ENCODE measurements at regions not wholly inside any gene's neighbourhood (a gene's known extent, or its start where the extent isn't known, plus 50 kb on each side); places are given as distances from the start of the nearest gene placed in this dataset.

DNA sequence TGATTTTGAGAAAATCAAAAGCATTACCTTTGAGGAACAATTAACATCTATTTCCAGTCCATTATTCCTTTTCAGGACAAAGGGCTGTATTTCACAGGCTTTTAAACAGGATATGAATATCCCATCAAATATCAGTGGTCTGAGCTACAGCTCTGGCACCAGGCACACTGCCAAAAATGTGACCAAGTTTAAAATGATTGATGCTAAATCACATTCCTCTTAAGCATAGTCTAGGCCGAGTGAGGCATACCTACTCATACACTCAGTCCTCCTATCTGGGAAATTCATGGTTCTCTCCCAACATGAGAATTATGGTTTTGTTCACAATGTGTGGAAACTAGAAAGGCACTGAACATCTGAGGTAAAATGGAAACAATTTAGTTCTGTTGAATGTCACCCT is 683.5 kb downstream of the TUSC7 start:
- TF ChIP-seq CTCF (IDR thresholded peaks at IDR 0.05; ENCODE audit: insufficient read depth, missing control alignments), result no peak
- FAIRE-seq (no peak), DNase-seq (ENCODE audit: insufficient read length, low spot score) (no peak)

DNA sequence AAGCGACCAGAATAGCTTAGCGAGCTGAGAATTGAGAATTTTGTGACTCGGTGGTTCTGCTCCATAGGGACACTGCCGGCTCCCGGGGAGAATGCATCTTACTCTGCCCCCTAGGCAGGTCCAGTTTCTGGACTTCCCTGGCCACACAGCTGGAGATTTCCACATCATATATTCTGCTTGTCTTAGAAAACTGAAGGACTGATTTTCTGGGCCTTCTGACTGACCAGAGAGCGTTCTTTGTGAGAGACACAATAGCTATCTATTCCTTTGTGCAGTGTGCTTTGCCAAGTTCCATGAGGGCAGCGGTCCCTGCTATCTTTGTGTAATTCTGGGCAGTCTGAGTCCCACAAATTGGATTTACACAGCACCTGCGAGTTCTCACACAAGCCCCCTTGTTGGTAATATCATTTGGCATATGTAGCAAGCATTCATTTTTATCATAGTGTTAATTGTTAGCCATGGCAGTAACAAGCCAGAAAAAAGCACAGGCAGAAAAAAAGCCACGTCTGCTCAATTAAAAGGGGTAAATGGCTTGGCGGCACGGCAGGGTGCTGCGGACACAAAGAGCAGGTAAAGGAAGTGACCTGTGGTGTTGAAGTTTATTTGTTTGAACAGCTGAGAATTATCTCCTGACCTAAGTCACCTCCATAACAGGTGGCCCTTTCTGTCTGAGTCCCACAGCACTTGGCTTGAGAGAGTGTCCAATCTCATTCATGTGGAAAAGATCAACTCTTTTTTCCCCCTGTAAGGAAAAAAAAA is 688.7 kb downstream of the TUSC7 start:
- DNase-seq (ENCODE audit: insufficient read length, low spot score) (no peak), FAIRE-seq (no peak)
- no peak for TF ChIP-seq CTCF (IDR thresholded peaks at IDR 0.05; ENCODE audit: insufficient read depth, missing control alignments)

DNA sequence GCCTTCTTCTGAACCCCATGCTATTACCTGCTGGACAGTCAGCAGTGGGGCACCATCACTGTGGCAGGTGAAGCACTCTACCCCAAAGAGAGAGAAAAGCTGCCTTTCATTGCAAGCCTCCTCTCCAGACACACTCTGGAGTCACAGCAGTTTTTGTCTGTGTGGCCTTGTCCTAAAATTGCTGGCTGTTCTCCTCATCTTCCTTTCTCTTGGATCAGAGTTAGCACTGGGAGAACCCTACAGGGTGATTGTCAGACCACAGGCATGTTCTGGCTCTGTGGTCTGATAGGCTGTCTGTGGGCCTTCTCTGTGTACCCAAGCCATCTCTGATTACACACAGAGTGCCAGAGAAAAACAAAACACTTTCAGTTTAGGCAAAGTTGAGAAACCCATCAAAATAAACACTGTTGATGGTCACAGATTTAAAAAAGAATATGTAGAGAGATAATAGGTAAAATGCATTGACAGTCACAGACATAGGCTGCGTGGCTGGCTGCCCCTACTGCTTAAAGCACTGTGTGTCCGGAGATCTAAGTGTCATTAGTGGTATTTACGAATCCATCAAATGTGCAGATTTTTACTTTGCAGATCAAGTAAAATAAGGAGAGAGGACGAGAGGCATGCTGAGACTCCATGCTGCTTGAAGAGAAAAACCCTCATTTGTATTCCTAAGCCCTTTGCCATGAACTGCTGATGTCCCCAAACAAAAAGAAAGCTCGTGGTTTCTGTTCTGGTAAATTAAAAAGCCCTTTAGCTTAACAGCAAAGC is 689.9 kb downstream of the TUSC7 start:
- no peak for DNase-seq (ENCODE audit: insufficient read length, low spot score)
- FAIRE-seq, result no peak
- no peak for TF ChIP-seq CTCF (IDR thresholded peaks at IDR 0.05; ENCODE audit: insufficient read depth, missing control alignments)

DNA sequence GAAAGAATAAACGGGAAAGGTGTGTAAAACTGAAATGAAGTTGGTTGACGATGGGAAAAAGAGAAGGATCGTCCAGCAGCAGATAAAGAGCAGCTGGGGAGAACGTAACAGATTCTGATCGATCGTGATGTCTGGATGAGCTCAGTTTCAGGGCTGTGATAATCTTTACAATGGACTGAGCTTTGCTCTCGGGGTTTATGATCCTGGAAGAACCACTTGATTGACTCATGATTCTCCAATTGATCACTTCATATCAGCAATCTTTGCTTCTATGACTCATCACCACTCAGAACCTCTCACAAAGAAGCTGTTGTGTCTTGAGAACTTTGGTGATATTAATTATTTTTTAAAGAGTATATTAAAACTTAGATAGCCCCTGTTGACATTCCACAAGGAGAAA is 690.7 kb downstream of the TUSC7 start:
- DNase-seq (ENCODE audit: insufficient read length, low spot score) (no peak), FAIRE-seq (peak; percentile 72)
- TF ChIP-seq CTCF (IDR thresholded peaks at IDR 0.05; ENCODE audit: insufficient read depth, missing control alignments), result no peak

GRCh38 chr3:117404141-117404540 is 694.6 kb downstream of the TUSC7 start:
- FAIRE-seq, result no peak
- no peak for DNase-seq (ENCODE audit: insufficient read length, low spot score)
- no peak for TF ChIP-seq CTCF (IDR thresholded peaks at IDR 0.05; ENCODE audit: insufficient read depth, missing control alignments)

- no peak for FAIRE-seq
- no peak for TF ChIP-seq CTCF (IDR thresholded peaks at IDR 0.05; ENCODE audit: insufficient read depth, missing control alignments)
- no peak for DNase-seq (ENCODE audit: insufficient read length, low spot score)
These were observed 695.2 kb downstream of the TUSC7 start for GRCh38 chr3:117404730-117405129.

GRCh38 chr3:117405359-117405758 is 695.8 kb downstream of the TUSC7 start:
- no peak for FAIRE-seq
- no peak for TF ChIP-seq CTCF (IDR thresholded peaks at IDR 0.05; ENCODE audit: insufficient read depth, missing control alignments)
- no peak for DNase-seq (ENCODE audit: insufficient read length, low spot score)
